H1 (cell line): ENCODE measurements at regions not wholly inside any gene's neighbourhood (a gene's known extent, or its start where the extent isn't known, plus 50 kb on each side); places are given as distances from the start of the nearest gene placed in this dataset.

Experiments
- BACH1 ChIP-seq: IDR thresholded peaks from 2 replicates; pipeline ENCODE4 v1.6.1; 2012; ENCODE audit warnings: low read length, improper control_type of control experiment
- SP2 ChIP-seq: IDR thresholded peaks from 2 replicates; pipeline ENCODE4 v1.6.1; 2012; ENCODE audit warnings: mild to moderate bottlenecking, low read length, inconsistent platforms
- TF ChIP-seq, protein P1 (sequence below): fragments of 300-600 bp; sonication (generic); IDR thresholded peaks from 2 replicates; pipeline ENCODE4 v1.7.1; 2012; ENCODE audit warnings: low read length, moderate library complexity, mild to moderate bottlenecking, inconsistent platforms; ENCODE audit not compliant: insufficient replicate concordance
- TF ChIP-seq, protein P2 (sequence below), 3 experiments: IDR thresholded peaks; 1 replicate in 2 of 3; 2 replicates in 1 of 3; pipeline versions ENCODE4 v1.5.1 to v1.6.1; 2011; ENCODE audit warnings: low read length in 3 of 3, mild to moderate bottlenecking in 3 of 3, inconsistent platforms in 2 of 3, low read depth in 1 of 3, moderate library complexity in 1 of 3; ENCODE audit not compliant: insufficient read depth in 1 of 3; ENCODE audit errors: control extremely low read depth in 1 of 3
- TF ChIP-seq, protein P3 (sequence below): IDR thresholded peaks from 2 replicates; pipeline ENCODE4 v1.6.1; 2012; ENCODE audit warnings: inconsistent platforms

DNA sequence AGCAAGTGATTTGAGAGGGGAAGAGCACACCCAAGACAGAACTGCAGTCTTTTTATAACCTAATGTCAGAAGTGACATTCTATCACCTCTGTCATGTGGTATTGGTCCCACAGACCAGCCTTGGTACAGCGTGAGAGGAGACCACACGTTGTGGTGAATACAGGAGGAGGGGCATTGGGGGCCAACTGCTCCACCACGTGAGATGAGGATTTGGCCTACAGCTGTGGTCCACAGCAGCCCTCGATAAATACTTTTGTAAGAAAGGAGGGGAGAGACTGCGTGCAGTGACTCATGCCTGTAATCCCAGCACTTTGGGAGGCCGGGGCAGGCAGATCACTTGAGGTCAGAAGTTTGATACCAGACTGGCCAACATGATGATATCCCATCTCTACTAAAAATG lies 243.1 kb downstream of the FGFR2 start:
- TF ChIP-seq, protein P1, sequence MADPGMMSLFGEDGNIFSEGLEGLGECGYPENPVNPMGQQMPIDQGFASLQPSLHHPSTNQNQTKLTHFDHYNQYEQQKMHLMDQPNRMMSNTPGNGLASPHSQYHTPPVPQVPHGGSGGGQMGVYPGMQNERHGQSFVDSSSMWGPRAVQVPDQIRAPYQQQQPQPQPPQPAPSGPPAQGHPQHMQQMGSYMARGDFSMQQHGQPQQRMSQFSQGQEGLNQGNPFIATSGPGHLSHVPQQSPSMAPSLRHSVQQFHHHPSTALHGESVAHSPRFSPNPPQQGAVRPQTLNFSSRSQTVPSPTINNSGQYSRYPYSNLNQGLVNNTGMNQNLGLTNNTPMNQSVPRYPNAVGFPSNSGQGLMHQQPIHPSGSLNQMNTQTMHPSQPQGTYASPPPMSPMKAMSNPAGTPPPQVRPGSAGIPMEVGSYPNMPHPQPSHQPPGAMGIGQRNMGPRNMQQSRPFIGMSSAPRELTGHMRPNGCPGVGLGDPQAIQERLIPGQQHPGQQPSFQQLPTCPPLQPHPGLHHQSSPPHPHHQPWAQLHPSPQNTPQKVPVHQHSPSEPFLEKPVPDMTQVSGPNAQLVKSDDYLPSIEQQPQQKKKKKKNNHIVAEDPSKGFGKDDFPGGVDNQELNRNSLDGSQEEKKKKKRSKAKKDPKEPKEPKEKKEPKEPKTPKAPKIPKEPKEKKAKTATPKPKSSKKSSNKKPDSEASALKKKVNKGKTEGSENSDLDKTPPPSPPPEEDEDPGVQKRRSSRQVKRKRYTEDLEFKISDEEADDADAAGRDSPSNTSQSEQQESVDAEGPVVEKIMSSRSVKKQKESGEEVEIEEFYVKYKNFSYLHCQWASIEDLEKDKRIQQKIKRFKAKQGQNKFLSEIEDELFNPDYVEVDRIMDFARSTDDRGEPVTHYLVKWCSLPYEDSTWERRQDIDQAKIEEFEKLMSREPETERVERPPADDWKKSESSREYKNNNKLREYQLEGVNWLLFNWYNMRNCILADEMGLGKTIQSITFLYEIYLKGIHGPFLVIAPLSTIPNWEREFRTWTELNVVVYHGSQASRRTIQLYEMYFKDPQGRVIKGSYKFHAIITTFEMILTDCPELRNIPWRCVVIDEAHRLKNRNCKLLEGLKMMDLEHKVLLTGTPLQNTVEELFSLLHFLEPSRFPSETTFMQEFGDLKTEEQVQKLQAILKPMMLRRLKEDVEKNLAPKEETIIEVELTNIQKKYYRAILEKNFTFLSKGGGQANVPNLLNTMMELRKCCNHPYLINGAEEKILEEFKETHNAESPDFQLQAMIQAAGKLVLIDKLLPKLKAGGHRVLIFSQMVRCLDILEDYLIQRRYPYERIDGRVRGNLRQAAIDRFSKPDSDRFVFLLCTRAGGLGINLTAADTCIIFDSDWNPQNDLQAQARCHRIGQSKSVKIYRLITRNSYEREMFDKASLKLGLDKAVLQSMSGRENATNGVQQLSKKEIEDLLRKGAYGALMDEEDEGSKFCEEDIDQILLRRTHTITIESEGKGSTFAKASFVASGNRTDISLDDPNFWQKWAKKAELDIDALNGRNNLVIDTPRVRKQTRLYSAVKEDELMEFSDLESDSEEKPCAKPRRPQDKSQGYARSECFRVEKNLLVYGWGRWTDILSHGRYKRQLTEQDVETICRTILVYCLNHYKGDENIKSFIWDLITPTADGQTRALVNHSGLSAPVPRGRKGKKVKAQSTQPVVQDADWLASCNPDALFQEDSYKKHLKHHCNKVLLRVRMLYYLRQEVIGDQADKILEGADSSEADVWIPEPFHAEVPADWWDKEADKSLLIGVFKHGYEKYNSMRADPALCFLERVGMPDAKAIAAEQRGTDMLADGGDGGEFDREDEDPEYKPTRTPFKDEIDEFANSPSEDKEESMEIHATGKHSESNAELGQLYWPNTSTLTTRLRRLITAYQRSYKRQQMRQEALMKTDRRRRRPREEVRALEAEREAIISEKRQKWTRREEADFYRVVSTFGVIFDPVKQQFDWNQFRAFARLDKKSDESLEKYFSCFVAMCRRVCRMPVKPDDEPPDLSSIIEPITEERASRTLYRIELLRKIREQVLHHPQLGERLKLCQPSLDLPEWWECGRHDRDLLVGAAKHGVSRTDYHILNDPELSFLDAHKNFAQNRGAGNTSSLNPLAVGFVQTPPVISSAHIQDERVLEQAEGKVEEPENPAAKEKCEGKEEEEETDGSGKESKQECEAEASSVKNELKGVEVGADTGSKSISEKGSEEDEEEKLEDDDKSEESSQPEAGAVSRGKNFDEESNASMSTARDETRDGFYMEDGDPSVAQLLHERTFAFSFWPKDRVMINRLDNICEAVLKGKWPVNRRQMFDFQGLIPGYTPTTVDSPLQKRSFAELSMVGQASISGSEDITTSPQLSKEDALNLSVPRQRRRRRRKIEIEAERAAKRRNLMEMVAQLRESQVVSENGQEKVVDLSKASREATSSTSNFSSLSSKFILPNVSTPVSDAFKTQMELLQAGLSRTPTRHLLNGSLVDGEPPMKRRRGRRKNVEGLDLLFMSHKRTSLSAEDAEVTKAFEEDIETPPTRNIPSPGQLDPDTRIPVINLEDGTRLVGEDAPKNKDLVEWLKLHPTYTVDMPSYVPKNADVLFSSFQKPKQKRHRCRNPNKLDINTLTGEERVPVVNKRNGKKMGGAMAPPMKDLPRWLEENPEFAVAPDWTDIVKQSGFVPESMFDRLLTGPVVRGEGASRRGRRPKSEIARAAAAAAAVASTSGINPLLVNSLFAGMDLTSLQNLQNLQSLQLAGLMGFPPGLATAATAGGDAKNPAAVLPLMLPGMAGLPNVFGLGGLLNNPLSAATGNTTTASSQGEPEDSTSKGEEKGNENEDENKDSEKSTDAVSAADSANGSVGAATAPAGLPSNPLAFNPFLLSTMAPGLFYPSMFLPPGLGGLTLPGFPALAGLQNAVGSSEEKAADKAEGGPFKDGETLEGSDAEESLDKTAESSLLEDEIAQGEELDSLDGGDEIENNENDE = no peak
- TF ChIP-seq, protein P2, sequence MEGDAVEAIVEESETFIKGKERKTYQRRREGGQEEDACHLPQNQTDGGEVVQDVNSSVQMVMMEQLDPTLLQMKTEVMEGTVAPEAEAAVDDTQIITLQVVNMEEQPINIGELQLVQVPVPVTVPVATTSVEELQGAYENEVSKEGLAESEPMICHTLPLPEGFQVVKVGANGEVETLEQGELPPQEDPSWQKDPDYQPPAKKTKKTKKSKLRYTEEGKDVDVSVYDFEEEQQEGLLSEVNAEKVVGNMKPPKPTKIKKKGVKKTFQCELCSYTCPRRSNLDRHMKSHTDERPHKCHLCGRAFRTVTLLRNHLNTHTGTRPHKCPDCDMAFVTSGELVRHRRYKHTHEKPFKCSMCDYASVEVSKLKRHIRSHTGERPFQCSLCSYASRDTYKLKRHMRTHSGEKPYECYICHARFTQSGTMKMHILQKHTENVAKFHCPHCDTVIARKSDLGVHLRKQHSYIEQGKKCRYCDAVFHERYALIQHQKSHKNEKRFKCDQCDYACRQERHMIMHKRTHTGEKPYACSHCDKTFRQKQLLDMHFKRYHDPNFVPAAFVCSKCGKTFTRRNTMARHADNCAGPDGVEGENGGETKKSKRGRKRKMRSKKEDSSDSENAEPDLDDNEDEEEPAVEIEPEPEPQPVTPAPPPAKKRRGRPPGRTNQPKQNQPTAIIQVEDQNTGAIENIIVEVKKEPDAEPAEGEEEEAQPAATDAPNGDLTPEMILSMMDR (IDR thresholded peaks at IDR 0.05; ENCODE audit: control extremely low read depth in 1 of 3, insufficient read depth in 1 of 3, low read depth in 1 of 3, low read length in 3 of 3) = no peak
- TF ChIP-seq, protein P3, sequence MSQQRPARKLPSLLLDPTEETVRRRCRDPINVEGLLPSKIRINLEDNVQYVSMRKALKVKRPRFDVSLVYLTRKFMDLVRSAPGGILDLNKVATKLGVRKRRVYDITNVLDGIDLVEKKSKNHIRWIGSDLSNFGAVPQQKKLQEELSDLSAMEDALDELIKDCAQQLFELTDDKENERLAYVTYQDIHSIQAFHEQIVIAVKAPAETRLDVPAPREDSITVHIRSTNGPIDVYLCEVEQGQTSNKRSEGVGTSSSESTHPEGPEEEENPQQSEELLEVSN = no peak
- TF ChIP-seq SP2 (no peak), BACH1 (no peak)
